Occipital lobe (tissue), 1 donor: ENCODE measurements at regions not wholly inside any gene's neighbourhood (a gene's known extent, or its start where the extent isn't known, plus 50 kb on each side); places are given as distances from the start of the nearest gene placed in this dataset.
"Not testable (repeated sequence)": the region's sequence is repeated elsewhere in the genome, so short reads cannot be mapped to it uniquely, and the experiment has no call there.

ENCODE experiments used
- DNase-seq: peaks from one replicate; lab custom pipeline; 2025; lab: John Stamatoyannopoulos, UW

- no peak for DNase-seq
Observed at GRCh38 chr10:9957351-9957750, 1060.3 kb upstream of the CELF2 start.

- not testable (repeated sequence) for DNase-seq
Observed at GRCh38 chr10:9957876-9958275, 1059.8 kb upstream of the CELF2 start.

GRCh38 chr10:9965341-9965740 is 1052.3 kb upstream of the CELF2 start:
- no peak for DNase-seq

- DNase-seq, result no peak
Observed at GRCh38 chr10:9986786-9987185, 1030.9 kb upstream of the CELF2 start.

- DNase-seq, result no peak
Observed at GRCh38 chr10:9987197-9987596, 1030.5 kb upstream of the CELF2 start.

GRCh38 chr10:9992661-9993060 is 1025.0 kb upstream of the CELF2 start:
- no peak for DNase-seq

- DNase-seq, result no peak
Observed at GRCh38 chr10:9994131-9994530, 1023.5 kb upstream of the CELF2 start.

- DNase-seq, result no peak
Observed at GRCh38 chr10:9999627-10000026, 1018.0 kb upstream of the CELF2 start.

GRCh38 chr10:10007957-10008356 is 1009.7 kb upstream of the CELF2 start:
- DNase-seq, result no peak

GRCh38 chr10:10010397-10010796 is 1007.3 kb upstream of the CELF2 start:
- DNase-seq, result no peak

GRCh38 chr10:10014846-10015245 is 1002.8 kb upstream of the CELF2 start:
- no peak for DNase-seq

GRCh38 chr10:10017716-10018115 is 1000.0 kb upstream of the CELF2 start:
- no peak for DNase-seq

- no peak for DNase-seq
Observed at GRCh38 chr10:10020945-10021344, 996.7 kb upstream of the CELF2 start.

- no peak for DNase-seq
Observed at GRCh38 chr10:10032991-10033390, 984.7 kb upstream of the CELF2 start.

GRCh38 chr10:10038348-10038747 is 979.3 kb upstream of the CELF2 start:
- no peak for DNase-seq

- no peak for DNase-seq
Observed at GRCh38 chr10:10039595-10039994, 978.1 kb upstream of the CELF2 start.

- no peak for DNase-seq
Observed at GRCh38 chr10:10043083-10043482, 974.6 kb upstream of the CELF2 start.

- DNase-seq, result no peak
Observed at GRCh38 chr10:10044922-10045764, 972.5 kb upstream of the CELF2 start.

GRCh38 chr10:10045765-10046028 is 972.0 kb upstream of the CELF2 start:
- no peak for DNase-seq

- DNase-seq, result no peak
Observed at GRCh38 chr10:10047426-10047825, 970.2 kb upstream of the CELF2 start.

- DNase-seq, result no peak
Observed at GRCh38 chr10:10053051-10053450, 964.6 kb upstream of the CELF2 start.

- no peak for DNase-seq
Observed at GRCh38 chr10:10054466-10054865, 963.2 kb upstream of the CELF2 start.

- DNase-seq, result no peak
Observed at GRCh38 chr10:10055656-10056442, 961.8 kb upstream of the CELF2 start.
